VCaP (cell line): ENCODE measurements at regions not wholly inside any gene's neighbourhood (a gene's known extent, or its start where the extent isn't known, plus 50 kb on each side); places are given as distances from the start of the nearest gene placed in this dataset.

Source experiments
- H3K27ac ChIP-seq: fragments of 450-650 bp; 2 replicates; pipeline ENCODE4 v1.5.1; 2017
- CTCF ChIP-seq: fragments of 450-650 bp; conservative IDR thresholded peaks from 2 replicates; pipeline ENCODE4 v1.5.1; 2017; ENCODE audit warnings: mild to moderate bottlenecking, moderate library complexity

- no peak for TF ChIP-seq CTCF
These were observed 126.4 kb downstream of the LRRC70 start for GRCh38 chr5:62705022-62705421.

GRCh38 chr5:62702126-62702525, 123.5 kb downstream of the LRRC70 start:
- no peak for TF ChIP-seq CTCF
- H3K27ac ChIP-seq, result no peak overlapping the region

More at GRCh38 chr5:62705022-62705421, 126.4 kb downstream of the LRRC70 start:
- no peak overlapping the region for H3K27ac ChIP-seq

GRCh38 chr5:62701036-62701435, 122.4 kb downstream of the LRRC70 start:
- no peak overlapping the region for H3K27ac ChIP-seq
- TF ChIP-seq CTCF, result no peak

GRCh38 chr5:62698756-62699155, 120.1 kb downstream of the LRRC70 start:
- no peak overlapping the region for H3K27ac ChIP-seq
- no peak for TF ChIP-seq CTCF

GRCh38 chr5:62695274-62695673, 116.7 kb downstream of the LRRC70 start:
- H3K27ac ChIP-seq, result no peak overlapping the region
- TF ChIP-seq CTCF, result no peak

GRCh38 chr5:62692946-62693713, 114.5 kb downstream of the LRRC70 start:
- no peak for TF ChIP-seq CTCF
- no peak overlapping the region for H3K27ac ChIP-seq

GRCh38 chr5:62691946-62692345, 113.3 kb downstream of the LRRC70 start:
- no peak for TF ChIP-seq CTCF
- no peak overlapping the region for H3K27ac ChIP-seq
